Keratinocyte (primary cell): ENCODE measurements at regions not wholly inside any gene's neighbourhood (a gene's known extent, or its start where the extent isn't known, plus 50 kb on each side); places are given as distances from the start of the nearest gene placed in this dataset.

ENCODE experiments used
- DNase-seq: peaks from one replicate; pipeline ENCODE4 v3.0.0-alpha.2; 2011; ENCODE audit warnings: low read depth, missing footprints, low spot score
- FAIRE-seq: peaks from 2 replicates; lab custom pipeline; 2011; peaks lifted over from hg19 to GRCh38; lab: Jason Lieb, UNC
- H2AFZ ChIP-seq: 2 replicates; pipeline ENCODE4 v1.6.0; 2012; ENCODE audit warnings: low read length, control low read depth, inconsistent platforms; ENCODE audit not compliant: control insufficient read depth
- H3K27ac ChIP-seq: 2 replicates; pipeline ENCODE4 v1.5.1; 2011; ENCODE audit warnings: low read length; ENCODE audit not compliant: control insufficient read depth, insufficient read depth
- H3K27me3 ChIP-seq: 3 replicates; pipeline ENCODE4 v1.6.0; 2011; ENCODE audit warnings: low read length; ENCODE audit not compliant: control insufficient read depth, insufficient read depth; ENCODE audit errors: extremely low read depth
- H3K36me3 ChIP-seq, 2 experiments: 2 replicates in 1 of 2; 3 replicates in 1 of 2; pipeline ENCODE4 v1.5.1; 2011; ENCODE audit warnings: low read length in 2 of 2, mild to moderate bottlenecking in 1 of 2; ENCODE audit not compliant: control insufficient read depth in 2 of 2, insufficient read depth in 2 of 2; ENCODE audit errors: extremely low read depth in 1 of 2
- H3K4me1 ChIP-seq: 3 replicates; pipeline ENCODE4 v1.5.1; 2011; ENCODE audit warnings: low read length; ENCODE audit not compliant: control insufficient read depth, insufficient read depth; ENCODE audit errors: extremely low read depth
- H3K4me2 ChIP-seq: 3 replicates; pipeline ENCODE4 v1.6.0; 2011; ENCODE audit warnings: low read depth, low read length; ENCODE audit not compliant: control insufficient read depth, insufficient read depth; ENCODE audit errors: extremely low read depth
- H3K4me3 ChIP-seq, 3 experiments: fragments of 200-600 bp in 1 of 3; sonication (generic) in 1 of 3; 2 replicates in 2 of 3; 3 replicates in 1 of 3; pipeline ENCODE4 v1.5.1; 2011 to 2016; ENCODE audit warnings: low read length in 3 of 3, mild to moderate bottlenecking in 3 of 3, control low read depth in 2 of 3, inconsistent platforms in 1 of 3, low read depth in 1 of 3, mixed read lengths in 1 of 3, mixed run types in 1 of 3, moderate library complexity in 1 of 3; ENCODE audit not compliant: control insufficient read depth in 2 of 3, insufficient read depth in 2 of 3; ENCODE audit errors: extremely low read depth in 1 of 3
- H3K79me2 ChIP-seq: 2 replicates; pipeline ENCODE4 v1.6.0; 2012; ENCODE audit warnings: low read length; ENCODE audit not compliant: control insufficient read depth, insufficient read depth
- H3K9ac ChIP-seq: 3 replicates; pipeline ENCODE4 v1.6.0; 2011; ENCODE audit warnings: low read length; ENCODE audit not compliant: control insufficient read depth, insufficient read depth; ENCODE audit errors: extremely low read depth
- H3K9me1 ChIP-seq: 3 replicates; pipeline ENCODE4 v1.6.0; 2011; ENCODE audit warnings: low read length; ENCODE audit not compliant: control insufficient read depth, insufficient read depth; ENCODE audit errors: extremely low read depth
- H3K9me3 ChIP-seq: 2 replicates; pipeline ENCODE4 v1.5.1; 2012; ENCODE audit warnings: low read depth, low read length; ENCODE audit not compliant: control insufficient read depth
- H4K20me1 ChIP-seq: 3 replicates; pipeline ENCODE4 v1.6.0; 2011; ENCODE audit warnings: low read length; ENCODE audit not compliant: control insufficient read depth, insufficient read depth; ENCODE audit errors: extremely low read depth
- EZH2 ChIP-seq: IDR thresholded peaks from one replicate; pipeline ENCODE4 v1.6.1; 2012; ENCODE audit warnings: inconsistent platforms, mild to moderate bottlenecking, low read length, moderate library complexity
- dilution Hi-C: fragments of 300-500 bp; cut with MboI; formaldehyde crosslinking; loops from one replicate; pipeline ENCODE4 v1.7.0; 2020; ENCODE audit warnings: low sequenced_read_pairs; ENCODE audit not compliant: extremely low pct_ligation_motif_present
- TF ChIP-seq, protein P1 (sequence below), 3 experiments: IDR thresholded peaks in 1 of 3; conservative IDR thresholded peaks in 1 of 3; optimal IDR thresholded peaks in 1 of 3; 2 replicates in 2 of 3; 3 replicates in 1 of 3; pipeline versions ENCODE3 to v1.5.1; 2011; ENCODE audit warnings: low read length in 3 of 3, mild to moderate bottlenecking in 3 of 3, moderate library complexity in 2 of 3, control low read depth in 1 of 3, inconsistent platforms in 1 of 3; ENCODE audit not compliant: insufficient read depth in 2 of 3; ENCODE audit errors: extremely low read depth in 1 of 3

DNA sequence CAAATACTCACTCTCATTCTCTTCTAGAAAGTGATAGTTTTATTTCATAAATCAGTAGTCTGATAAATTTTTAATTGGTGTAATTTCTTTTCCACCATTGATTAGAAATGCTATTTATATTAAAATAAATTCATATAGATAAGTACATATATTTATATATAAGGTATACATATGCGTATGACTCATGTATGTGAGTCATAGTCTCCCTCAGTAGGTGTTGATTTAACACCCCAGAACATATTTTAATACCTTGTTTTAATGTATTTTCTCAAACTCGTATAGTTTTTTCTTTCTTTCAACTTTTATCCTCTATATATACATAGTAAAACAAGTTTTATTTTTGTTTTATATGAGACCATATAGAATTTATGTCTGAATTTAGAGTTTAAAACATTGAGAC lies 130.4 kb downstream of the PLG start:
- Histone ChIP-seq H3K4me1 (no peaks in the 10 kb centered on the region), H2AFZ (no peak overlapping the region), H3K4me2 (no peak overlapping the region), H4K20me1 (no peaks in the 10 kb centered on the region), H3K79me2 (no peaks in the 10 kb centered on the region), H3K9me1 (no peaks in the 10 kb centered on the region), H3K9ac (no peak overlapping the region), H3K9me3 (no peaks in the 10 kb centered on the region), H3K4me3 (no peak overlapping the region), H3K36me3 (no peaks in the 10 kb centered on the region), H3K27me3 (no peaks in the 10 kb centered on the region), H3K27ac (no peak overlapping the region)
- TF ChIP-seq, protein P1, sequence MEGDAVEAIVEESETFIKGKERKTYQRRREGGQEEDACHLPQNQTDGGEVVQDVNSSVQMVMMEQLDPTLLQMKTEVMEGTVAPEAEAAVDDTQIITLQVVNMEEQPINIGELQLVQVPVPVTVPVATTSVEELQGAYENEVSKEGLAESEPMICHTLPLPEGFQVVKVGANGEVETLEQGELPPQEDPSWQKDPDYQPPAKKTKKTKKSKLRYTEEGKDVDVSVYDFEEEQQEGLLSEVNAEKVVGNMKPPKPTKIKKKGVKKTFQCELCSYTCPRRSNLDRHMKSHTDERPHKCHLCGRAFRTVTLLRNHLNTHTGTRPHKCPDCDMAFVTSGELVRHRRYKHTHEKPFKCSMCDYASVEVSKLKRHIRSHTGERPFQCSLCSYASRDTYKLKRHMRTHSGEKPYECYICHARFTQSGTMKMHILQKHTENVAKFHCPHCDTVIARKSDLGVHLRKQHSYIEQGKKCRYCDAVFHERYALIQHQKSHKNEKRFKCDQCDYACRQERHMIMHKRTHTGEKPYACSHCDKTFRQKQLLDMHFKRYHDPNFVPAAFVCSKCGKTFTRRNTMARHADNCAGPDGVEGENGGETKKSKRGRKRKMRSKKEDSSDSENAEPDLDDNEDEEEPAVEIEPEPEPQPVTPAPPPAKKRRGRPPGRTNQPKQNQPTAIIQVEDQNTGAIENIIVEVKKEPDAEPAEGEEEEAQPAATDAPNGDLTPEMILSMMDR (optimal IDR thresholded peaks at IDR 0.05 in 1 of 3, IDR thresholded peaks at IDR 0.05 in 1 of 3, conservative IDR thresholded peaks at IDR 0.05 in 1 of 3; ENCODE audit: extremely low read depth in 1 of 3, insufficient read depth in 2 of 3, low read length in 3 of 3), result no peak
- no peak for TF ChIP-seq EZH2
- FAIRE-seq, result no peak
- dilution Hi-C loops, result no loop called here
- DNase-seq, result no peak

DNA sequence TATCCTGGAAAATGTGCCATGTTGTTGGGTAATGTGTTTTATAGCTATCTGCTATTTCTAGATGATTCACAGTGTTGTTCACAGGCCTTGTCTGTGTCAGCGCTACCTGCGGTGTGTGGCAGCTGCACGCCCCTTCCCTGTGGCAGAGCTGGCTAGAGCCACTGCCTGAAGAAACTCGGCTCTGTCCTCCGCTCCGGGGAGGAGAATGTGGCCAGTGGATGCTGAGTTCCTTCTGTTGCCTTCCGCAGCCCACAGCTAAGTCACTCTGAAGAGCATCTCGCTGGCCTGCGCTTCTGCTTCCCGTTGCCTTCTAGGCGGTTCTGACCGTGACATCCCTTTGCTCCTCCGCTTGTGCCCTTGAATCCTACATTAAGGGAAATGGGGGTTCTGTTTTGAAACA lies 135.1 kb downstream of the PLG start:
- Histone ChIP-seq H3K4me3 (no peak overlapping the region), H3K4me2 (no peak overlapping the region), H3K9me3 (no peaks in the 10 kb centered on the region), H3K9ac (no peak overlapping the region), H2AFZ (no peak overlapping the region), H4K20me1 (no peaks in the 10 kb centered on the region), H3K27ac (no peak overlapping the region), H3K79me2 (no peaks in the 10 kb centered on the region), H3K27me3 (no peaks in the 10 kb centered on the region), H3K9me1 (no peaks in the 10 kb centered on the region), H3K36me3 (no peaks in the 10 kb centered on the region), H3K4me1 (no peaks in the 10 kb centered on the region)
- dilution Hi-C loops, result no loop called here
- no peak for DNase-seq
- FAIRE-seq, result no peak
- TF ChIP-seq, protein P1 (optimal IDR thresholded peaks at IDR 0.05 in 1 of 3, IDR thresholded peaks at IDR 0.05 in 1 of 3, conservative IDR thresholded peaks at IDR 0.05 in 1 of 3; ENCODE audit: extremely low read depth in 1 of 3, insufficient read depth in 2 of 3, low read length in 3 of 3), result no peak
- no peak for TF ChIP-seq EZH2
